ENCODE measurements at regions not wholly inside any gene's neighbourhood (a gene's known extent, or its start where the extent isn't known, plus 50 kb on each side); places are given as distances from the start of the nearest gene placed in this dataset.
A peak's percentile ranks its signal among the peaks of the same experiment; 100 is the strongest.

DNA sequence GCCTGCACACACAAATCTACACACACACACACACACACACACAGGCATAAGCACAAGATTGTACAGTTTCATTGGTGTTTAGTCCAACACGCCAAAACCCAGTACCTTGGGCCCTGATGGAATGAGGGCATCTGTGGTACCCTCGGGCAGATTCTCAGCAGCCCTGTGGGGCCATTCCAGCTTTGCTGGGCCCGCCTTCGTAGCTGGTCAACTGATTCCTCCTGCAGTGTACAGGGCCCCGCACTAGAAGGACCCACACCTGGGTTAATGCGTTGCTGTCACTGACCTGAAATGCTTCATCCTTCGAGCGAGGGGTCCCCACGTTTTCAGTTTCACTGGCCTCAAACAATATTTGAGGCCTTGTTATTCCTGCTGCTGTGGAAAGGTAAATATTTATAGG, 731.2 kb downstream of the BRD1 start:
- no peak for DNase-seq

DNA sequence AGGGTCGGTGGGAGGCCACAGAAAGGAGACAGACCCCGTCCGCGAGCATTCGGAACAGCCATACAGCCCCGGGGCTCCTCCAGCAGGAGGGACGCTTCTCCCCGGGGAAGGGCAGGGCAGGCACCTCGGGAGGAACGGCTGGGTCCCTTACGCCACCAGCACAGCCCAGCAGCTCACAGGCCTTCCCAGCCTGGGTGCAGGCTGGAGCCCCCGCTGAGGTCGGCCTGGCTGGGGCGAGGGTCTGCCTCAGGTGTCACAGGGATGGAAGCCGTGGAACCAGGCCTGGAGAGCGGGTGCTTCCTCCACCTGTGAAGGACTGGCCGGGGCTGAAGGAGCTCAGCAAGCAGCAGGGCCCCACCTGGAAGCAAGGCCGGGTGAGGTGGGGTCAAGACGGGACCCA, 732.3 kb downstream of the BRD1 start:
- no peak for DNase-seq

DNA sequence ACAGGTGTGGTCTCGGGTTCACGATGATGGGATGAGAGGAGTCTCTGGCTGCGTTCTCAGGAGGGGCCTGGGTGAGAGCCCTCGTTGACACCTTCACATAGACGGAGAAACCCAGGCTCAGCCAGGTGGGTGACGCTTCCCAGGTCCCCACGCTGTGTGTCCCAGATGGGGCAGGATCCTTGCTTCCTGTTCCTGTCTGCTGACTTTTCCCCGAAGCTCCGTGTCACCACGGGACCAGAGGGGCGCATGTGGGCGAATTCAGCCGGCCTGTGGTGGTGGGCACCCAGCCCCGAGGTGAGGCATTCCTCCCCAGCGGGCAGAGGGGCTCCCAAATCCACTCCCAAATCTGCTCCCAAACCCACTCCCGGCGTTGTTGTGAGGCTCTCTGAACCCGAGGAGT, 732.8 kb downstream of the BRD1 start:
- DNase-seq: no peak

DNA sequence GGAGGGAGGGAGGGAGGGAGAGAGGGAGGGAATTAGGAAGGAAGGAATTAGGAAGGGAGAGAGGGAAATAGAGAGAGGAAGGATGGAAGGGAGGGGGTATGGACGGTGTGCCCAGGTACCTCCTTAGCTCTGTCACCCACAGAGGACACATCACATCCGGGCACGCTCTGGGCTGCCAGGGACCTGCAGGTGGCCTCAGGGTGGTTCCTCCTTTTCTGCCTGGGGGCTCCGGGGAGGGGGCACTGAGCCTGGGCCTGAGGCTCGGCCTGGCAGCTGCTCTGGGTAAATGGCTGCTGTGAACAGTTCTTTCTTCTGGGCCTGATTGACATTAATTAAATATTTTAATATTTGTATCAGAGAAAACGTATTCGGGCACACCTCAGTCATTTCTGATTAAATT, 733.5 kb downstream of the BRD1 start:
- DNase-seq: no peak

DNA sequence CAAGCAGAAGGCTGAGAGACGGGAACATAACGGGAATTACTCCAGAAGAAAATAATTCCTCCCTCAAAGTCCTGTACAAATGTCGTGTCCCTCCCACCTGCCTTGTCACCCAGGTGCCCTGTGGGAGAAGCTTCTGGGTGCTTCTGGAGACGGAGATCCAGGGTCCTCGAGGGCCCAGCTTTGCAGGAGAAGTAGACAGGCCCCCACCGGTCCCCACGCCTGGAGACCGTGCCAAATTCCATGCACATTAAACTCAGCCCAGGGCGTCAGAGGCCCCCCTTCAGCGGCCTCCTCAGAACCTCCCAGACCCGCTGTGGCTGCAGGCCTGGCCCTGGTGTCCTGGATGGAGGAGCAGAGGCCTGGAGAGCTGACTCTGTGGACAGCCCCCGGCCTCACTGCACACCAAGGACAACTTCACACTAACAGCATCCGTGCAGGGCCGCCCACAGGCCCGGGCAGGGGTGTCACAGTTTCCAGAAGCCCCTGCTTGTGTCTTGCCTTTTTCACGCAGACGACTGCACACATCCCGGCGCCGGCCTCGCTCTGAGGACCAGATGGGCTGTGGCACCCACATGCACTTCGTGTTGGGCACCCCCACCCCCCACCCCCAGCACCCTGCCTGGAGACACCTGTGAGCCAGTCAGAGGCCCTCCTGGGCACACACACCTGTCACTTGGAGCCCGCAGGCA, 734.3 kb downstream of the BRD1 start:
- no peak for DNase-seq

DNA sequence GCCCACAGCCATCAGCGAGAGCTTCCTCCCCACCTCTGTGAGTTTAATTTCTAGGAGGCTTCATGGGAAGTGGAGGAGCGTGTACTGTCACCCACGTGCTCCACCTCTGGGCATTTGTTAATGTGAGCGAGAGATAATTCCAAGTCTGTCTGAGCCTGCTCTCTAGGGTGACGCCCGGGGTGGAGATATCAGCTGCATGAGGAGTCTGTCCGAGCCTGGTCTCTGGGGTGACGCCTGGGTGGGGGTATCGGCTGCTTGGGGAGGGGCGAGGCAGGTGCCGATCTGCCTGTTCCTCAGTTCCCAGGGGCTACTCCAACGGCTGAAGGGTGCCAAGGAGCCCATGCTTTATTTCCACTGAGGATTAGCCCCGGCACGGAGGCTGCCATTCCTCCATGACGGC, 735.0 kb downstream of the BRD1 start:
- DNase-seq: no peak

DNA sequence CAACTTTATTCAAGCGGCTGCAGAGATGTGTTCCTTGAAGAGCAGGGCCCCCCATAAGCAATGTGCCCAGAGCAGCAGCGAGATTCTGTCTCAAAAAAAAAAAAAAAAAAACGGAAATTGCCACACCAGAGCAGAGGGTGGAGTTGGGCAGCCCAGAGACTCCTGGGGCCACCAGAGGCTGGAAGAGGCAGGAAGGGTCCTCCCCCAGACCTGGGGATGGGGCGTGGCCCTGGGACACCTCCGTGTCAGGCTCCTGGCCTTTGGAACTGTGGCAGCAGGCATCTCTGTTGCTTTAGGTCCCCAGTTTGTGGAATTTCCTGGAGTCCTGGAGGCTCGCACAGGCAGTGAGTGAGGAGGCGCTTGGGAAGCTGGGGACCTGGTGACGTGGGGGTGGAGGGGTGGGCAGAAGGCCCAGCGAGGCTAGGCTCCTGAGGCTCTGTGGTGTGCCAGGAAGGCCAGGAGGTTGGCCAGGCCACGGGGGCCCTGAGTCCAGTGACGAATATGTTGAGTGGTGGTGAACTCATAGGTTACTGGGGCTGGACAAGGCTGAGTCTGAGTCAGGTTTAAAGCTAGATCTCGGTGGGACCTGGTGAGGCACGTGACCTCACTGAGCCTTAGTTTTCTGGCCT, 735.6 kb downstream of the BRD1 start:
- DNase-seq: no peak

DNA sequence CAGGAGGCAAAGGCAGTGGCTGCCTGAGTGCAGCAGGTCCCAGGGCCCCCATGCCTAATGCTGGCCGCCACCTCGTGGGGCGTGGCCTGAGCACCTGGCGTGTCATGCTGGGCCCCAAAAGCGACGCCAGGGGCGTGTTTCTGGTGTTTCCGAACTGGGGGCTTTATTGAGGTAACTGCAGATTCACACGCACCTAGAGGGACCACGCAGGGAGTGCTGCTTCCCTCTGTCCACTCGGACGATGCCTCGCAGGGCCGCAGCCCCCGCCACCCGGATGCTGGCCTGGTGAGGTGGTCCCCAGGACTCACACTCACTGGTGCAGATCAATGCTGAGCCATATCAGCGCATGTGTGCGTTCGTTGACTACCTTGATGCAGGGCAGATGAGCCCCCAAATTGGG, 736.2 kb downstream of the BRD1 start:
- no peak for DNase-seq

DNA sequence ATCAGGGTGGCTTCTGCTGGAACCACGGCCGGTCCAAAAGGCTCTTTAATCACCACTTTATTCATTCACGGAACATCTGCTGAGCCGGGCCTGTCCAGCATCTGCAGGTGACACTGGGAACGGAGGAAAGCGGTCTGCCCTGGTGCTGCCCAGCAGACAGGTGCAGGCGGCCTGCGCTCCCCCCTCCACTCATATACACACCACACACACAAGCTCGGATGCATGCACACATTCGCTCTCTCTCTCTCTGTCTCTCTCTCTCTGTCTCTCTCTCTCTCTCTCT, 736.9 kb downstream of the BRD1 start:
- no peak for DNase-seq

DNA sequence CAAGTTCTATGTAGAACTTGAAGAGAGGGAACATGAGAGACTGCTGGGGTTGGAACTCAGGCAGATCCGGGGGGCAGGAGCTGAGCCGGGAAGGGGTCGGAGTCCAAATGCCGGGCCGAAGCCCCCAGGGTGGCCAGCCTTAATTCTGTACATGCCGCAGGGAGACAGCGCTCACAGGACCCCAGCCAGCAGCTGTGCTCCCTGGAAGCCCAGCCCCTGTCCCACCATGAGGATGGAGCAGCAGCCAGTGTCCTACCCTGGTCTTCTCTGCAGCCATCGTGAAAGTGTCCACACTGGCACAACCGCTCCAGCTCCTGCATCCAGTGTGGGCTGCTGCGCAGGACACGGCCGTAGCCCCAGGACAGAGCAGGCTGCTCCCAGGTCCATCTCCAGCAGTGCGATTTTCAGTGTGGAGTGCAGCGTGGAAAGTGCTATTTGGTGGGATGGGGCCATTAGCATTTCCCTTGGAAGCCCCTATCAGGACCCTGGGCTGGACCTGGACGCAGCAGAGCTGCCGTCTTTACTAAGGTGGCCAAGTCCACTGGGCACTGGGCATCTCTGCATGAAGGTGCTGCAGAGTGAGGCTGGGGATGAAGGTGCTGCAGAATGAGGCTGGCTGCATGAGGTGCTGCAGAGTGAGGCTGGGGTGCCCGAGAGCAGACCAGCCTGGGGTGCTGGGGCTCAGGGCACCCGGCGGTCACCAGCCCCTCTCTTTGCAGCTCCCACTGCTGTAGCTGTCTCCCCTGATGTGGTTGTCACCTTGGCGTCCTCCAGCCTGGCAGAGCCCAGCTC, 737.4 kb downstream of the BRD1 start:
- no peak for DNase-seq

DNA sequence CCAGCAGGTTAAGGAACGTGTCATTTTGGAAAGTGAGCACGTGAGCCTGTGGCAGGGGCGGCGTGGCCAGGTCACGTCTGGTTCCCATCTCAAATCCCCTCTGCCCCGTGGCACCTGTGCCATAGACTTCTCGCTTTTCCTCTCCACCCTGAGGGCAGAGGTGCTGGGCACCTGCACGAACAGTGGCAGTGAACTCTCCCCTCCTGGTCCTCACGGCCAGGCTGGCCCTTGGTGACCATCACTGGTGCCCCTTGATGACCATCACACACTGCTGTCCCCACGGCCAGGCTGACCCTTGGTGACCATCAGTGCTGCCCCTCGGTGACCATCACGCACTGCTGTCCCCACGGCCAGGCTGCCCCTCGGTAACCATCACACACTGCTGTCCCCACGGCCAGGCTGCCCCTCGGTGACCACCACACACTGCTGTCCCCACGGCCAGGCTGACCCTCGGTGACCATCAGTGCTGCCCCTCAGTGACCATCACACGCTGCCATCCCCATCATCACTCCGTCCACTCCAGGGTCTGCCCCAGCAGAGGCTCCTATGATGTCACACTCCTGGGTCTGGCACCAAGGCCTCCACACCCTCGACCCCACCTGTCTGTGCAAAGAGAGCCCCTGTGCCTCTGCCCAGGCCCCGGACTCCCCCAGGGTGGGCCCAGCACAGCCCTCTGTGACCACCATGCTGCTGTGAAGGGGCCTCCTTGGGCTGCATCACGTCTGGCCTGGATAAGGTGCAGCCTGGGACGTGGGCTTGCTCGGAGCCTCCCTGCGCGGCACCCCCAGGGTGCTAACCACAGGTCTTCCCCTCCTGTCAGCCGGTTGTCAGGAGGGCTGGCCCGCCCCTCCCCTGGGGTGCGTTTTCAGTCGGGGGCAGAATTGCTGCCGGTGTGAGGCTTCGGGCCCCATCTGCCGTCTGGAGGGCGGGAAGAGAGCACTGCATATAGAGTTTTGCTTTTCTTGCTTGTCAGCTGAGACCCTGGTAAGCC, 738.6 kb downstream of the BRD1 start:
- no peak for DNase-seq

DNA sequence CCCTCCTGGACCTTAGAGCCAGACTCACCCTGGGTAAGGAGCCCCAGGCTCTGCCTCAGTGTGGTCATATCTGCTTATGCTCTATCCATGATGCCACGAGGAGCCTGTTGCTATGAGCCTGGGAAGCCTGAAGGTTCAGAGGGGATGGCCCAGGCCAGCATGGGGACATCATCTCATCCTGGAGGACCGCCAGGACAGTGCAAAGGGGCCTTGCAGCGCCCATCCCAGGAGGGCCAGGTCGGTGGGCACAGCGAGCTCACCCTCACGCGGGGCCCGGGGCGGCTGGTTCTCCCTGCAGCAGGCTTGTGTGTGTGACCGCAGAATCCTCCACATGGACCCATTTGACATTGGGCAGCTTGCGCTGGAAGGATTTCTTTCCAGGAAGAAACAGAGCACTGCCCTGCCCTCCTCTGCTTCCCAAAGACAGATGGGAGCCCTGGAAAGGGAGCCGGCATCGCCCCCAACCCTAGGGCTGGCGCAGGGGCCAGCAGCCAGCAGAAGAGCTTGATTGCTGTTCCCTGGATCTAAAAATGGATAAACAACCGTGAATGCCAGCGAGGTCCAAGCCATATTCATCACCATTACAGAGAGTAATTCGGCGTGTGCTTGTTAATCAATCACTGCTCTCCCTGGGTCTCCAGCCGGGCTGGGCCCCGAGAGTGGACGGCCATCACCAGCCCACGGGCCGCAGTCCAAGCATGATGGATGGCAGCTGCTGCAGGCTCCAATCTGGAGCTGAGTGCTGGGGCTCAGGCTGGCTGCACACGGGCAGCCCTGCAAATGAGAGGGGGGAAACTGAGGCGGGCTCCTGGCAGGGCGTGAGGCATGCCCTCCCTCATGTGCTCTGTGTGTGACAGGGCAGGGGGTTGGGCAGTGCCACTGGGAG, 739.7 kb downstream of the BRD1 start:
- no peak for DNase-seq

DNA sequence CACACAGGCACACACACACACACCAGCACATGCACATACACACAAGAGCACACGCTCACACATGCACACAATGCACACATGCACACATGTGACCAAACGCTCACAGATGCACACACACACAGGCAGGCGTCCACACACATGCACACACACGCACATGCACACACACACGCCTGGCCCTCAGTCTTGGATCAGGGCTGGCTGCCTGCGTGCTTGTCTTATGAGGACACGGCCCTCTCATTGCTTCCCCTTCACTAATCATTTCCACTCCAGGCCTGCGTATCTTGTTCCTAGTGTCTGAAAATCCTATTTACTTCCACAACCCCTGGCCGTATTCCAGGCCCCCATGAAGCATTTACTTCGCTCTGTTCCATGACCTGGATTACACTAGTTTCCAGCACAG, 740.5 kb downstream of the BRD1 start:
- DNase-seq: no peak

DNA sequence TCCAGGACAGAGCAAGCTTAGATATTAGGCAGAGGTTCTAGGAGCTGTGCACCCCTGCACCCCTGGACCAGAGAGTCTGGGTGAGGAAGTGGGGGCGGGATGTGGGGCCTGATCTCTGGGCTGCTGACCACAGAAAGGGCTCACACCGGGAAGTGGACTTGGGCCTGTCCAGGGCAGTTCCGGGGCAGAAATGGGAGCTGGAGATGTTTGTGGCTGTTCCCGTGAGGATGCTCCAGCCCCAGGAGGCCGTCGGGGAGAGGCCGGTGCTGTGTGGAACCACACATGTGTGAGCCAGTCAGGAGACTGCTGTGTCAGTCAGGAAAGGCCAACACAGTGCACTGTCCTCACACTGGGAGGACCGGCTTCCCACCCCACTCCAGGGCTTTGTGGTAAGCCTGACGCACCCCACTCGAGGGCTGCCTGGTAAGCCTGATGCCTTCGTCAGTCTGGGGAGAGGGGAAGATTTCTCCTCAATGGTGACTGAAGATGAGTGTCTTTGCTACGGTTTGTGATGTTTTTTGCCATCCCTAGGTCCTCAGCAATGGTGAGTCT, 741.0 kb downstream of the BRD1 start:
- no peak for DNase-seq

DNA sequence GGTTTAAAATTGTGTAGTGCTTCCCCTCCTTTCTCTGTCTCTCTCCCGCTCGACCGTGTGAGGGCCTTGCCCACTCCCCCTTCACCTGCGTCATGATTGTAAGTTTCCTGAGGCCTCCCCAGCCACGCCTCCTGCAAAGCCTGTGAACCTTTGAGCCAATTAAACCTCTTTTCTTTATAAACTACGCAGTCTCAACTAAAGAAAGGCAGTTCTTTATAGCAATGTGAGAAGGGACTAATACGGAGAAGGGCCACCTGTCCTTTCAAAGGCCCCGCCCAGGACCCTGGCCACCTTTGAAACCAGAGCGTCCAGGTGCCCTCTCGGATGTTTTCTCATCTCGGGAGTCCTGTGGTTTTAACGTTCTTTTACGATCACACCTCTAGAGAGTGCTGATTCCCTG, 741.5 kb downstream of the BRD1 start:
- no peak for DNase-seq

DNA sequence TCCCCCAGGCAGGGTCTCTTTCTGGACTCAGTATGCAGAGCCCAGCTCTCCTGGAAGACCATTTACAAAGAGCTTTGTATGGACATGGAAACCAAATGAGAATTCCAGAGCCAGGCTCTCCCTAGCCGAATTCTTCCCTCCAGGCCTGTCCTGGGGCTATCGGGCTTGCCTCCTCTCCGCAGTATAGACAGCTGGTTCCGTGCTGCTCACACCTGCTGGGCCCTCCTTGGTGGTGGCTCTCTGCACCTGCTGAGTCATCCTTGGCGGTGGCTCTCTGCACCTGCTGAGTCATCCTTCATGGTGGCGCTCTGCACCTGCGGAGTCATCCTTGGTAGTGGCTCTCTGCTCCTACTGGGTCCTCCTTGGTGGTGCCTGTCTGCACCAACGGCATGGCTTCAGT, 743.5 kb downstream of the BRD1 start:
- DNase-seq: peak in 1 of 2 experiments; percentile 16

DNA sequence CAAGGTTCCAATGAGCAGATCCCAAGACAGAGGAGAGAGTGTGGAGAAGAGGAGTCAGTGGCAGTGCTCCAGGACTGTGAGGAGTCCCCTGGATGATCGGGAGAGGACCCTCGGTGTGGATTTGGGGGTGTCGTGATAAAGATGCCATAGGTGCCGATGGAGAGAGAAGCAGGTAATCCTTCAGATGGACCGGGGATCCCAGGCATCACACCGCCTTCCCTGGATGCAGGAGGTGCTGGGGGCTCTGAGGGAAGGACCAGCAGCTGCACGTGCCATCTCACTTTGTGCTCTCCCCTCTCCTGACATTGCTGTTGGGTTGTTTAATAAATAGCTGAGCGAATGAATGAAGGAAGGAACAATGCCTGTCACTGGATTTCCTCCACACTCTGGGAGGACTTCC, 744.1 kb downstream of the BRD1 start:
- no peak for DNase-seq

DNA sequence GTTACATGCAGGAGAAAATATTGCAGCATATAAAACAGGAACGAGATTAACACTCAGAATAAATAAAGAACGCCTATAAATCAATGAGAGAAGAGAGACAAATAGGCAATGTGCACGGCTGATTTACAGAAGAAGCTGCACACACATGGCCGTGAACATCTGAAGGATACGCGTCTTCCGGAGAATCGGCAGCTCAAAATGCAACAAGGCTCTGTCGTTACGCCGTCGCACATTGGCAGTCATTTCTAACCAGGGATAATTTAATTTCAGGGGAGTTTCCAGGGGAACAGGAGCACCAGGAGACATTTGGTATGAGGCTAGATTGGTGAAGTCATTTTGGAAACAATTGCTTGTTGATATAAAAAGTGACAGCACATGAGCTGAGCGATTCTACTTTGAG, 745.2 kb downstream of the BRD1 start:
- no peak for DNase-seq

DNA sequence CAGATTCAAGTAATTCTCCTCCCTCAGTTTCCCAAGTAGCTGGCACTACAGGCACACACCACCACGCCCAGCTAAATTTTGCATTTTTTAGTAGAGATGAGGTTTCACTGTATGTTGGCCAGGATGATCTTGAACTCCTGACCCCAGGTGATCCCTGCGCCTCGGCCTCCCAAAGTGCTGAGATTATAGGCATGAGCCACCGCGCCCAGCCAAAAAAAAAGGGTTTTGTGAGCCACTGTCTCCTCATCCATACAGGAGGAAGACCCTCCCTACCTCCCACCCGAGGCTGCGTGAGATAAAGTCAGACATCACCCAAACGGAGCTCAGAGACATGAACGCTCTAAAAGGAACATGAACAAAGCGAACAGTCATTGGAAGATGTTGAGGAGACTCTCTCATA, 745.7 kb downstream of the BRD1 start:
- no peak for DNase-seq

DNA sequence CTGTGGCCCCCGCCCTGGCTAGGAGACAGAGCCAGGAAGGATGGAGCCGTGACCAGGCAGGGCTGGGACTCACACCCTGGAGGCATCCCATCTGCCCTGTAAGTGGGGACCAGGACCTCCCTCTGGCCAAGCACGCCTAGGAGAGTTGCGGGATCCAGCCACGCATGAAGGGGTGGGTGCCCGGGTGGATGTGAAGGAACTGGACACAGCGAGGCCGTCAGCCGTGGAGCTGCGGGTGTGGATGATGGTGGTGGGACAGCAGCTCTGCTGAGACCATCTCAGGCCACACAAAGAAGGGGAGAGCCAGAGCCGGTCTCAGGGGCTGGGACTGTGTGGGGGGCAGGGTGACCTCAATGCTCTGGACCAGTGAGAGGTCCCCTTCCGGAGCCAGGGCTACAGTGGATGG, 746.4 kb downstream of the BRD1 start:
- DNase-seq: no peak

DNA sequence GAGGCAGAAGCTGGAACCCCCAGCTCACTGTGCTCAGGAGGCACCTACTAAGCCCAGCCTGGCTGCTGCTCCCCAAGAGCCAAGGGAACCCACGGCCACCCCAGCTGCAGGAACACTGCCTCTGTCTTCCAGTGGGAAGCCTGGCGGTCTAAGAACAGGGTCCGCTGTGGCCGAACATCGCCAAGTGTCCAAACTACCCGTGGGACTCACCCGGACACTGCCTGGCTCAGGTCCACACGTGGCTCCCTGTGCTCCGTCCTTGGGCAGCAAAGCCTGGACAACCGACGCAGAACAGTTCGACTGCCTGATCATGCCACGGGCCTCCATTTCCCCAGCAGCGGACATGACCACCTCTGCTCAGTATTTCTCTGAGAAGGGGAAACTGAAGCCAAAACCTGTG, 747.0 kb downstream of the BRD1 start:
- DNase-seq: no peak

Measured in activated T-cell treated with anti-CD3 and anti-CD28 coated beads, Interleukin-2, amount 50 U/mL, for 48 hours (primary cell).